Urinary bladder (tissue), 3 donors: ENCODE measurements at regions not wholly inside any gene's neighbourhood (a gene's known extent, or its start where the extent isn't known, plus 50 kb on each side); places are given as distances from the start of the nearest gene placed in this dataset.

Source experiments
- DNase-seq: peaks from one replicate; pipeline ENCODE4 v3.0.0-alpha.2; 2015; ENCODE audit errors: extremely low spot score
- H3K27ac ChIP-seq: one replicate; pipeline ENCODE4 v1.5.1; 2013; ENCODE audit warnings: low read depth, mild to moderate bottlenecking, moderate library complexity
- H3K36me3 ChIP-seq: one replicate; pipeline ENCODE4 v1.6.1; 2013; ENCODE audit warnings: mild to moderate bottlenecking, moderate library complexity; ENCODE audit not compliant: insufficient read depth
- H3K4me1 ChIP-seq: one replicate; pipeline ENCODE4 v1.6.1; 2013; ENCODE audit warnings: mild to moderate bottlenecking, moderate library complexity; ENCODE audit not compliant: insufficient read depth
- H3K4me3 ChIP-seq: one replicate; pipeline ENCODE4 v1.5.1; 2013; ENCODE audit warnings: low read depth, low read length
- WGBS: extraction: QIAGEN DNeasy Blood & Tissue Kit; methylation state at CpG from one replicate; pipeline ENCODE4 v1.1.7; 2013; 5-methylcytosine and 5-hydroxymethylcytosine counted together
- donor health status: healthy with polysubstance abuse.
- donor health status: healthy.

GRCh38 chr5:2904399-2904798, 152.9 kb upstream of the IRX2 start:
- 78% methylated on average over 13 of the region's 13 CpGs for WGBS
- Histone ChIP-seq H3K36me3 (no peaks in the 10 kb centered on the region), H3K4me3 (no peak overlapping the region), H3K27ac (no peak overlapping the region), H3K4me1 (no peaks in the 10 kb centered on the region)
- no peak for DNase-seq

GRCh38 chr5:2903451-2904395, 152.2 kb upstream of the IRX2 start:
- 90% methylated on average over 30 of the region's 30 CpGs for WGBS
- DNase-seq, result no peak

GRCh38 chr5:2902742-2903297, 151.3 kb upstream of the IRX2 start:
- 87% methylated on average over 13 of the region's 13 CpGs for WGBS
- Histone ChIP-seq H3K4me3 (no peak overlapping the region), H3K36me3 (no peaks in the 10 kb centered on the region), H3K27ac (no peak overlapping the region), H3K4me1 (no peaks in the 10 kb centered on the region)
- DNase-seq, result no peak

More at GRCh38 chr5:2903451-2904395, 152.2 kb upstream of the IRX2 start:
- H3K4me3 ChIP-seq, result no peak overlapping the region
- no peaks in the 10 kb centered on the region for H3K36me3 ChIP-seq
- H3K27ac ChIP-seq, result no peak overlapping the region
- H3K4me1 ChIP-seq, result no peaks in the 10 kb centered on the region

- Histone ChIP-seq H3K36me3 (no peaks in the 10 kb centered on the region), H3K4me3 (no peak overlapping the region), H3K4me1 (no peaks in the 10 kb centered on the region), H3K27ac (no peak overlapping the region)
- DNase-seq, result no peak
- WGBS, result 70% methylated on average over 5 of the region's 5 CpGs
These were observed 150.7 kb upstream of the IRX2 start for GRCh38 chr5:2902186-2902585.

GRCh38 chr5:2901511-2901910, 150.0 kb upstream of the IRX2 start:
- 75% methylated on average over 10 of the region's 10 CpGs for WGBS
- H3K36me3 ChIP-seq, result no peaks in the 10 kb centered on the region
- DNase-seq, result no peak
- no peak overlapping the region for H3K4me3 ChIP-seq
- H3K4me1 ChIP-seq, result no peaks in the 10 kb centered on the region
- no peak overlapping the region for H3K27ac ChIP-seq

DNA sequence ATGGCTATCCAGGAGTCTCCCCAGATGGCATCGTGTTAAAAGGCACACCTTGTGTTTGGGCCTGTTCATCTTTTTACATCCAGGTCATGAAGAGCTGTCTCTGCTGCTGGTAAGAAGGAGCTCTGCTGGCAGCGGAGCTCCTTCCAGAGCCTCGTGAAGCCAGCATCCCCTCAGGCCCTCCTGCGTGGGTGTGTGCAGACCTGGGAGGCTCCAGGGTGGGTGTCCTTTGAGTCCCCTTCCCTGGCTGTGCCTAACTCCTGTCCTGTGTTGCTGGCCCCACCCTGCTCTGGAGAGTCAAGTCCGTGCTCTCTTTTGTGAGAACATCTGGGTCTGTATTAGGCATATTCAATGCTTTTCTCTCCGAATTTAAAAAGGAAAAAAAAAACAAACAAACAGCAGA, 149.6 kb upstream of the IRX2 start:
- H3K4me3 ChIP-seq, result no peak overlapping the region
- H3K4me1 ChIP-seq, result no peaks in the 10 kb centered on the region
- whole genome bisulfite sequencing, result 78% methylated on average over 6 of the region's 6 CpGs
- H3K36me3 ChIP-seq, result no peaks in the 10 kb centered on the region
- DNase-seq, result no peak
- no peak overlapping the region for H3K27ac ChIP-seq

- H3K36me3 ChIP-seq, result no peaks in the 10 kb centered on the region
- no peaks in the 10 kb centered on the region for H3K4me1 ChIP-seq
- no peak for DNase-seq
- H3K27ac ChIP-seq, result no peak overlapping the region
- H3K4me3 ChIP-seq, result no peak overlapping the region
These were observed 148.9 kb upstream of the IRX2 start for GRCh38 chr5:2900360-2900759.

GRCh38 chr5:2899311-2899710, 147.8 kb upstream of the IRX2 start:
- Histone ChIP-seq H3K27ac (no peak overlapping the region), H3K36me3 (no peaks in the 10 kb centered on the region), H3K4me1 (no peaks in the 10 kb centered on the region), H3K4me3 (no peak overlapping the region)
- no peak for DNase-seq
- WGBS, result 85% methylated on average over 9 of the region's 9 CpGs

DNA sequence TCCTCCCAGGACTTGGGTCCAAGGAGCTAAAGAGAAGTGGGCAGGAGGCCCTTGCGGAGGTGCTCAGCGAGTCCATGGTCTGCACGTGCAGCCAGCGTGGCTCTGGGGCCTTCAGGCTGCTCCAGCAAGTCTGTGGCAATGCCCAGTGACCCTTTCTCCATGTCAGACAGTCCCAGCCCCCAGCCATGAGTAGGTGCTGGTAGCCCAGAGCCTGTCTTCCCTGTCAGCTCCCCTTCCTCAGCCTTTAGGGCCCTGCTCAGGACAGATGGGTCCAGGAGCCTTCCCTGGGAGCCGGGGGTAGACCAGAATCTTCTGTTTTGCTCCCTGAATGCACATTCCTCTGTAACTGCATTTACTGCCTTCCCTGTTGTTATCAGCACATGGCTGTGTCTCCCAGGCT, 147.2 kb upstream of the IRX2 start:
- H3K36me3 ChIP-seq, result no peaks in the 10 kb centered on the region
- no peaks in the 10 kb centered on the region for H3K4me1 ChIP-seq
- H3K27ac ChIP-seq, result no peak overlapping the region
- DNase-seq, result no peak
- 72% methylated on average over 5 of the region's 5 CpGs for WGBS
- no peak overlapping the region for H3K4me3 ChIP-seq

DNA sequence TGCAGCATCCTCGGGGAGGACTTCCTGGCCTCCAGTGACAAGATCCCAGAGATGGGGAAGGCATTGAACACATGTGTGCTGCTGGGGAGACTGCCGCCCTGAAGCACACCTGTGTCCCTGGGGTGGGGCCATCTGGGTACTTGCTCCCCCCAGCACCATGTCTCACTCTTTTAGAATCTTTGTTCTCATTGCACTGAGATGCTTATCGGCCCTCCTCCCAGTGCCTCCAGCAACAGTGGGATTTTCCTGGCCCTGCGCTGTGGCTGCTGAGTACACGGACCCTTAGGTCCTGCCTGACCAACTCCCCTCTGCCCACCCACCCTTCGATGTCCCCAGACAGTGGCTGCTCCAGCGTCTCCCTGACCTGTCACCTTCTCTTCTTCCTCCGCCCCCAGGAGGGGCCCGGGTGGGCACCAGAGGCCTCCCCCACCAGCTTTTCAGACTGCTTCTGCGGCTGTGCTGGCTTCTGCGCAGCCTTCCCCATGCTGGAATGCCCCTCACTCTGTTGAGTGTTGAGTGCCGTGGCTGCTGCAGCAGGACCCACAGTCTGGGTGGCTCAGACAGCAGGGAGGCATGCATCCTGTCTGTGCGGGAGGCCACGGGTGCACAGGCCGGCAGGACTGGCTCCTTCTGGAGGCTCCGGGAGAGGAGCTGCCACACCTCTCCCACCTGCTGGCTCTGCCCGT, 145.9 kb upstream of the IRX2 start:
- no peaks in the 10 kb centered on the region for H3K4me1 ChIP-seq
- no peak overlapping the region for H3K27ac ChIP-seq
- H3K4me3 ChIP-seq, result no peak overlapping the region
- no peaks in the 10 kb centered on the region for H3K36me3 ChIP-seq
- no peak for DNase-seq
- WGBS, result 75% methylated on average over 17 of the region's 17 CpGs

DNA sequence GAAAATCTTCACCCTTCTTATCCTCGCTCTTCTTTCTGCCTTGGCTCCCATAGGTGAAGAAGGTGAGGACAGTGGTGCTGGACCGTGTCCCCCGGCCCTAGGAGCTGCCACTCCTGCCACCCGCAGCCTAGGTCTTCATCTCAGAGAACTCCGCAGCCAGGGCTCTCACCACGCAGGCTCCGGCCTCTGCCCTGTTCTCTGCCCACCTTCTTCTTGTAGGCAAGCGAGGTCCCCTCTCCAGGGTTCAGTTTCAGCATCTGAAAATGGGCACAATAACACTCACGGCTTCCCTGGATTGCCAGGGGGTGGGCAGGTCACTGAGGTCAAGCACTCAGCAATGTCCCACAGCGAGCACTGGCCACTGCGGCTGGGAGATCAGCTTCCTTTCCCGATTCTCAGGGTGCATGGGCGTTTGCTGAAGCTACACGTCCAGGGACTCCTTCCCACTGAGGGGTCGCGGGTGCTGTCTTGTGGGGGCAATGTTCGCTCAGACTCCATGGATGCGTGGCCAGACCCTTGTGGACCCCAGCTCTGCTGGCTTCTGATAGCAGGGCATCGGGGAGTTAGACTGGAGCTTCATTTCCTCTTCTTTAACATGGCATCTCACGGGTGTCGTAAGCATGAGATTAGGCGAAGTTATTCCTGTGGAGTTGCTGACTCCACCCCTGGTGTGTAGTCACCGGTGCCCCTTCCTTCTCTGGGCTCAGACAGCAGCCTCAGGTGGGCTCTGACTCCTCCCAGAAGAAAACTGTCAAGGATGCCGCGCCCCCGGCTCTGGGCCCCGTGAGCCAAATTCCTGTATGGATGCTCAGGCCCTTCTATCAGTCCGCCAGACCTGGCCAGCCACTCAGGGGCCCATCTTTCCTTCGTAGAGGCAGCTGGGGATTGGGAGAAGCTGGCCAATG, 145.1 kb upstream of the IRX2 start:
- no peaks in the 10 kb centered on the region for H3K36me3 ChIP-seq
- DNase-seq, result no peak
- WGBS, result 81% methylated on average over 29 of the region's 29 CpGs
- no peak overlapping the region for H3K27ac ChIP-seq
- H3K4me3 ChIP-seq, result no peak overlapping the region
- no peaks in the 10 kb centered on the region for H3K4me1 ChIP-seq

- Histone ChIP-seq H3K4me3 (no peak overlapping the region), H3K27ac (no peak overlapping the region), H3K4me1 (no peaks in the 10 kb centered on the region), H3K36me3 (no peaks in the 10 kb centered on the region)
- DNase-seq, result no peak
- WGBS, result 83% methylated on average over 6 of the region's 6 CpGs
These were observed 144.4 kb upstream of the IRX2 start for GRCh38 chr5:2895876-2896275.

- no peak for DNase-seq
These were observed 143.7 kb upstream of the IRX2 start for GRCh38 chr5:2895196-2895595.

More at GRCh38 chr5:2895196-2895595, 143.7 kb upstream of the IRX2 start:
- Histone ChIP-seq H3K4me3 (no peak overlapping the region), H3K36me3 (no peaks in the 10 kb centered on the region), H3K27ac (no peak overlapping the region), H3K4me1 (no peaks in the 10 kb centered on the region)
- 77% methylated on average over 9 of the region's 9 CpGs for WGBS
